NCI-H2171 (cell line): ENCODE measurements at regions not wholly inside any gene's neighbourhood (a gene's known extent, or its start where the extent isn't known, plus 50 kb on each side); places are given as distances from the start of the nearest gene placed in this dataset.

ENCODE experiments used
- DNase-seq: peaks from one replicate; lab custom pipeline; 2025; lab: John Stamatoyannopoulos, UW

DNA sequence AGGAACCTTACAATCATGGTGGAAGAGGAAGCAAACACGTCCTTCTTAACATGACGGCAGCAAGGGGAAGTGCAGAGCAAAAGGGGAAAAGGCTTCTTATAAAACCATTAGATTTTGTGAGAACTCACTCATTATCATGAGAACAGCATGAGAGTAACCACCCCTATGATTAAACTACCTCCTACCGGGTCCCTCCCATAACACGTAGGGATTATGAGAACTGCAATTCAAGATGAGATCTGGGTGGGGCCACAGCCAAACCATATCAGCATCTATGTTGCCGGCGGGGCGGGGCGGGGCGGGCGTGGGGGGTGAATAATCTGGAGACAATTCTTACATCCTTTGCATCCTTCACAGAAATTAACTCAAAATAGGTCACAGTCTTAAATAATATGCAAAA is 58.8 kb upstream of the GFPT2 start:
- DNase-seq: no peak

DNA sequence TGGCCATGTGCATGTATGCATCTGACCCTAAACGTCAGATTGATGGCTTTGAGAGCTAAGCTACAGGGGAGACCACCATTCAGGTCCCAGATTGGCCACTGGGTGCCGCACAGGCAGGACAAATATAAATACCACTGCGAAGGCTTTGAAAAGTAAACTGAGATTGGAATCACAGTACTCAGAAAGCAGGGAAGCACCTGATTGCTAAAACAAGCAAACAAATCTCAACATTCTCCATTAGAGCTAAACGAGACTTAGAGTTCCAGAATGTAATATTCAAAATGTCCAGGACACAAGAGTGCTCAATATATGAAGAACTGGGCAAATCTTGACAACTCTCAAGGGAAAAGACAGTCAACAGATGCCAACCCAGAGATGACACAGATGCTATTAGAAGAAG is 61.0 kb upstream of the GFPT2 start:
- DNase-seq: no peak

DNA sequence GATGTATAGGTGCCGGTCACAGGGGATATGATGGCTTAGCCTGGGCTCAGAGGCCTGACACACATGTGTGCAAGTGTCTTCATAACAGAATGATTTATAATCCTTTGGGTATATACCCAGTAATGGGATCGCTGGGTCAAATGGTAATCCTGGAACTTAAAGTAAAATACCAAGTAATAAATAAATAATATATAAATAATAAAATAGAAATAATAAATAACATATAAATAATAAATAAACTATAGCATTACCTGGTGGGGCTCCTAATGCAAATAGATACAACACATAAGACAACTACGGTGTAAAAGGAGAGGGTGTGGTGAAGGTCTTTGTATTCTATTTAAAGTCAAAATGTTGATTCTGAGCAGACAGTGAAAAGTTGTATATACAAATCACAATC is 68.5 kb upstream of the GFPT2 start:
- DNase-seq: no peak

DNA sequence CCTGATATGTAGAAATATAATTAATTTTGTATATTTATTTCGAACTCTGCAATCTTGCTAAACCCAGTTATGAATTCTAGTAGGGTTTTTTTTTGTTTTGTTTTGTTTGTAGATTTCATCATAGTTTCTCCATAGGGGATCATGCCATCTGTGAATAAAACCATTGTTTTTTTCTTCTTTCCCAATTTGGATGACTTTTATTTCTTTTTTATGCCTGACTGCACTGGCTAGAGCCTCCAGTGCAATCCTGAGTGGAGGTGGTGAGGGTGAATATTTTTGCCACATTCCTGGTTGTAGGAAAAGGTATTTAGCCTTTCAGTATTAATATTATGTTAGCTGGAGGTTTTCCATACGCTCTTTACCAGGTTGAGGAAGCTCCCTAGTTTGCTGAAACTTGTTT is 70.0 kb upstream of the GFPT2 start:
- DNase-seq: peak; percentile 1

DNA sequence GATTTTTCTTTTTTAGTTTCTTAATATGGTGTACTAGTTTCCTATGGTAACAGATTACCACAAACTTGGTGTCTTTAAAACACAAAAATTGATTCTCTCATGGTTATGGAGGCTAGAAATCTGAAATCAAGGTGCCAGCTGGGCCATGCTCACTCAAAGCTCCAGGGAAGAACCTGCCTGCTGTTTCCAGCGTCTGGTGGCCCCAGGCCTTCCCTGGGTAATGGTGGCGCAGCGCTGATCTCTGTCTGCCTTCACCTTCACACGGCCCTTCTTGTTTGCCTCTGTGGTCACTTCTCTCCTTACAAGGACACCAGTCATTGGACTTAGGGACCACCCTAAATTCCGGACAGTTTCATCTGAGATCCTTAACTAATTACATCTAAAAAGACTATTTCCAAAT is 70.5 kb upstream of the GFPT2 start:
- DNase-seq: peak; percentile 38

DNA sequence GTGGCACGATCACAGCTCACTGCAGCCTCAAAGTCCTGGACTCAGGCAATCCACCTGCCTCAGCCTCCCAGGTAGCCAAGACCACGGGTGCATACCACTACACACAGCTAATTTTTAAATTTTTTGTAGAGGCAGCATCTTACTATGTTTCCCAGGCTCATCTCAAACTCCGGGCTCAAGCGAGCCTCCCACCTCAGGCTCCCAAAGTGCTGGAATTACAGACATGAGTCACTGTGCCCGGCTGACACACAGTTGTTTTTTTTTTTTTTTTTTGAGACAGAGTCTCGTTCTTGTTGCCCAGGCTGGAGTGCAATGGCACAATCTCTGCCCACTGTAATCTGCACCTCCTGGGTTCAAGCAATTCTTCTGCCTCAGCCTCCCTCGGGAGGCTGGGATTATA is 70.1 kb upstream of the CNOT6 start:
- no peak for DNase-seq

DNA sequence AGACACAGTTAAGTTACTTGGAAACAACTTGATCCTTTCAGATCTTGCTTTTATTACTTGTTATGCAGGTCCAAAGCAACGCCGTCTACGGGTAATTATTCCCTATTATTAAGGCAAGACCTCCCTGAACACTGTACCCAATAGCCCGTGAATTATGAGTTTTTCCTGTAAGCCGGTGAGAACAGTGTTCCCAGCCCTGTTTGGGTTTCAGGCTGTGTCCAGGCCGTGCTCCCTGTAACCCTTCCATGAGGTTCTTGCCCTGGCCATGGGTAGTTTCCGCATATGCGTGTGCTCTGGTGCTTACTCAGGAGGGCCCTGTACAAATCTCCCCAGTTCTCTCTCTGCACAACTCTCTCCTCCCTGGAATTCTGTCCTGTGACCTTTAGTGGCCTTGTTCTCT is 65.6 kb upstream of the CNOT6 start:
- DNase-seq: no peak

DNA sequence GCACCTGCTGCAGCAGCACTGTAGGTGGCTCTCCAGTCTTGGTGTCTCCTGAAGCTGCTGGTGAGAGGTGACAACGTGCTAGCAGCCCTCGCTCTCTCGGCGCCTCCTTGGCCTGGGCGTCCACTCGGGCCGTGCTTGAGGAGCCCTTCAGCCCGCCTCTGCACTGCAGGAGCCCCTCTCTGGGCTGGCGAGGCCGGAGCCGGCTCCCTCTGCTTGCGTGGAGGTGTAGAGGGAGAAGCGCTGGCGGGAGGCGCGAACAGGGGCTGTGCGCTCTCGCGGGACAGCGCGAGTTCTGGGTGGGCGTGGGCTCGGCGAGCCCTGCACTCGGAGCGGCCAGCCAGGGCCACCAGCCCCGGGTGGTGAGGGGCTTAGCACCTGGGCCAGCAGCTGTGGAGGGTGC is 62.2 kb upstream of the CNOT6 start:
- DNase-seq: no peak

DNA sequence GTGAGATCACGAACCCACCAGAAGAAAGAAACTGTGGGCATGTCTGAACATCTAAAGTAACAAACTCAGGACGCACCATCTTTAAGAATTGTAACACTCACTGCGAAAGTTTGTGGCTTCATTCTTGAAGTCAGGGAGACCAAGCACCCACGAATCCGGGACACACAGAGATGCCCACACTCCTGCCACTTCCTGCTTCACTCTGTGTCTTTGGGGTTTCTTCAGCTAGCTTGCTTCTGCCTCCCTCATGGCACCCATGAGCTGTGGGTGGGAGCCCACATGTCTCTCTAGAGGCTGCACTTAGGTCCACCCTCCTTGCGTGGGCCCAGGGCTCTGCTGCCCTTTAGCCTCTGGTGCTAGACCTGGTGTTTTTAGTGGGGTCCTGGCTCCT is 61.2 kb upstream of the CNOT6 start:
- DNase-seq: no peak

DNA sequence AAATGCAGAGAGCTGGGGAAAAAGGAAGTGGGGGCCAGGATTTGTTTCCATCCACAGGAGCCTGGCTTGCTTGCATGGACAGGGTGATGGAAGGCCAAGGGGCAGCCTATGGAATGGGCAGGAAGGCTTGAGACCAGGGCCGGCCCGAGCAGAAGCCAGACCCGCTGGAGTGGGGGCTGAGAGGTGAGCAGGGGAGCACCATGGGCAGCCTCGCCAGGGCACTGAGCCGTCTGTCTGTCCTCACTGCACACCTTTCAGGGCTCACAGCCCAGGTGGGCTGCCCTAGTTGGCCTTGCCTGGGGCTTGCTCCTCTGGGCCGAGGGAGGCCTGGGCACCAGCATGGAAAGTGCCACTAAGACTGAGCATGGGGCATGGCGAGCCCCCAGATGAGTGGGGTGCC is 58.6 kb upstream of the CNOT6 start:
- no peak for DNase-seq

DNA sequence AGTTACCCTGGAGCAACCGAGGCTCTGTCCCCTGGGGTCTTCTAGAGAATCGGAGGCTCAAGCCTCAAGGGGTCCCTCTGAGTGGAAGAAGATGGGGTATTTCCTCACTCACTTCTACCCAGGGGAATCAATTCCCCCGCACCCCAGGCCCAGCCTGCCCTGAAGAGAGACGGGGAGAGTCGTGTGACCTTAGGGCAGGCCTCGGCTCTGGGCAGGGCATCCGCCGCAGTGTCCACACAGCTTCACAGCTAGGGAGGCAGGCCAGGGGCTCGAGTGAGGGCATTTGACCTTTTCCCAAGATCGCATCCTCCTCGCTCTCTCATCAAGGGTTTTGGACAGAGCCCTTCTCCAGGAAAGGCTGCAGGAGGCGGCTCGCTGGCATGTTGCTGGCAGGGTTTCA is 57.9 kb upstream of the CNOT6 start:
- DNase-seq: no peak

DNA sequence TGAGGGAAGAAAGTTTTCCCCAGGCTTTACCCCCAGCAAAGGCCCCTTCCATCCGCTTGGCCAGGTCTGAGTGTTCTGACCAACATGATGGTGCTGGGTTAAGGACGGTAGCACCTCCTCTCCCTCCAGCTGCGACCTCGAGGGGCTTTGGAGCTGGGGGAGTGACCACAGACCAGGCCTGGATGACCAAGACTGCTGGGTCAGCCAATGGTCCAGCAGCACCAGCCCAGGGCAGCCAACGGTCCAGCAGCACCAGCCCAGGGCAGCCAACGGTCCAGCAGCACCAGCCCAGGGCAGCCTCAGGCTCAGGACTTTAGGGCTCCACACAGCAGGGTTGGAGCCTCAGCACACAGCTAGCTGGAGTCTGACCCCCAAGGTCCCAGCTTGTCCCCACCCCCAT is 57.2 kb upstream of the CNOT6 start:
- no peak for DNase-seq

DNA sequence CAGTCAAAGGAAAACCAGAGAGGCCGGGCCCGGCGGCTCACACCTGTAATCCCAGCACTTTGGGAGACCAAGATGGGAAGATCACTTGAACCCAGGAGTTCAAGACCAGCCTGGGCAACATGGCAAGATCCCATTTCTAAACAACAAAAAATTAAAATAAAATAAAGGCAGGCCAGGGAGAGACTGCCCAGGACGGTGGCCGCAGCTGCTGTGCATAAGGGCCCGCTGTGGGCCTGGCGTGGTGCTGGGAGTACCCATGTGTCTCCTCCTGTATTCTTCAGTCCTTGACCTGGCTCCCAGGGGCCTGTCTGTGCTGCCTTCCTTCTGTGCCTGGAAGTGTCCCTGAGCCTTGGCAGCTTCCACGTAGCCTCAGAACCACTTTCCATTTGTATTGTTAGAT is 56.8 kb upstream of the CNOT6 start:
- no peak for DNase-seq

DNA sequence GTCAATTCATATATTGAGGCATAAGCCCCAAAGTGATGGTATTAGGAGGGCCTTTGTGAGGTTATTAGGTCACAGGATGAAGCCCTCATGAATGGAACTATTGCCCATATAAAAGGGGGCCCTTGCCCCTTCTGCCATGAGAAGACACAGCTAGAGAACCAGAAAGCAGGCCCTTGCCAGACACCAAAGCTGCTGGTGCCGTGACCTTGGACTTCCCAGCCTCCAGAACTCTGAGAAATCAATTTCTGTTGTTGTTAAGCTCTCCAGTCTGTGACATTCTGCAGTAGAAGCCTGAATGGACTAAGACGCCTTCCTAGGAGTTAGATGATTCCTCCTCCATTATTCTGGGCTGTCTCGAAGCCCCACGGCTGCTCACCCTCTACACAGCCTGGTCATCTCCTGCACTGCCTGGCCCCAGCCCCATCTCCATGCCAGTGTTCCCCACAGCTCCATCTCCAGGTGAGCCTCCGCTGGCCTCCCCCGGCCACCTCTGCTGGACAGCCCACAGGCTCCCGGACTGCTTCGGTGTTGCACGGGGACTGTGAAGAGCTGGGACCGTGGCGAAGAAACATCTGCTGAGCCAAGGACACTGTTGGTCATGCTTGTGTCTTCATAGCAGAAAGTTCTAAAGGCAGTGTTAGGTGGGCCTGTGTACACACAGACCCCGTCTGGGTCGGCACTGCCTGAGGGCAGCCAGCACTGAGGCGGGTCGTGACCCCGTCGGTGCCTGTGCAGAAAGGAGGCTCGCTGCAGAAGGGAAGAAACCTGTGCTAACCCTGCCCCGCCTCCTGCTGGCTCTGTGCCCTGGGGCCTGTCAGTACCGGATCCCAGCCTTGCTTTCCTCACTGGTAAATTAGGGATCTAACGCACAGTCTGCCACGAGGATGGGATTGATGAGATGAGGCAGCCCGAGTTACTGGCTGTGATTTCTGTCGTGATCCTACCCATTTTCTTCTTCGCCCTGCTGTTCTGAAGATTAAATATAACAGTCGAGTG is 55.1 kb upstream of the CNOT6 start:
- DNase-seq: no peak

DNA sequence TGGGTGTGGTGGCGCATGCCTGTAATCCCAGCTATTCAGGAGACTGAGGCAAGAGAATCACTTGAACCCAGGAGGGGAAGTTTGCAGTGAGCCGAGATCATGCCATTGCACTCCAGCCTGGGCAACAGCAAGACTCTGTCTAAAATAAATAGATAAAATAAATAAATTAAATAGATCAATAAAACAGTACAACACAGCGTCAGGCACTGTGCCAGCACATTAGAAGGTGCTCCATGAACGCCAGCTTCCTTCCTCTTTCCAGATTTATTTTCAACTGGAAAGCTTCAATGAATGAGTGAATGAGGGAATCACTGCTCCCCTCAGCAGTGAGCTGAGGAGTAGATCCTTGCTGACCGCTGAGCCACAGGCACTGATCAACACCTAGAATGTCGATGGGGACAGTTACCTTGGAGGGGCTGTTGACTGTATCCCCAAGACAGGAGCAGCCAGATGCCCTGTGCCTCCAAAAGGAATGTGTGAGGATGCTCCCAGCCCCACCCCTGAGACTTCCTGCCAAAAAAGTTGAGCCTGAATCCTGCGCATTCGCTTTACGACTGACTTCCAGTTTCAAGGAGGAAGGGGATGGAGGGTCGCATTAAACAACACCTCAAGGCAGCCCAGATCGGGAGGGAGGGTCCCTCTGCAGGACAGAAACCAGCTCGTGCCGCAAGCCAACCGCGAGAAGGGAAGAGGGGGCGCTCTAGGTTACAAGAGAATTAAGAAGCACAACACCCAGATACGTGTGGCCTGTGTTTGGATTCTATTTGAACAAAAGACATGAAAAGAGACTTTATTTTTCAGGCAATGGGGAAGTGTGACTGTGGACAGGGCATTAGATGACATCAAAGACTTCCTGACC is 54.0 kb upstream of the CNOT6 start:
- no peak for DNase-seq

DNA sequence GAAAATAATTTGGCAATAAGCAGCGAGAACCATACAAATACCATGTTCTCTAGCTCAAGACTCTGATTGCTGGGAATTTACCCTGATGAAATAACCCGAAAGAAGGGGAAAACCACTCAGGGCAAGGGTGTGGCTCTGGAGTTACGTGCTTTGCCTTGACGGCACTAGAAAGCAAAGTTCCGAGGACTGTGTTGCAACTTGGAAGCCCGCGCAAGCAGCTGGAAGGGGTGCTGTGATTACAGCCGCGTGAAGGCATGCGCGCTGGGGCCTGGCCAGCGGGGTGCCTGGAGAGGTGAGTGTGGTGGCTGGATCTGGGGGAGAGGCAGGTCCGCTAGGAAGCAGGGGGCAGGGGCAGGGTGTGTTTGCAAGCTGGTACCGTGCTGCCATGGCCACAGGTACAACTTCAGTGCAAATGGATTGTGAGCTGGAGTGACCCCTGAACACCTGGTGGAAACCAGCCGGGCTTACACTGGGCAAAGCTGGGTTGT is 52.6 kb upstream of the CNOT6 start:
- DNase-seq: no peak
